ENCODE measurements at regions not wholly inside any gene's neighbourhood (a gene's known extent, or its start where the extent isn't known, plus 50 kb on each side); places are given as distances from the start of the nearest gene placed in this dataset.

DNA sequence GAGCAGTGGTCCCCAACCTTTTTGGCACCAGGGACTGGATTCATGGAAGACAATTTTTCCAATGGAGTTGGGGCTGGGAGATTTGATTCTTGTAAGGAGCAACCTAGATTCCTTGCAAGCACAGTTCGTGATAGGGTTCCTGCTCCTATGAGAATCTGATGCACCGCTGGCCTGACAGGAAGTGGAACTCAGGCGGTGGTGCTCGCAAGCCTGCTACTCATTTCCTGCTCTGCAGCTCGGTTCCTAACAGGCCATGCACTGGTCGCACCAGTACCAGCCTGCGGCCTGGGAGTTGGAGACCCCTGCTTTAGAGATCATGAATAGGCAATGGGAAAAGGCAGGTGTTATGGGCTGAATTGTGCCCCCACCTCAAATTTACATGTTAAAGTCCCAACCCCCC lies 131.2 kb downstream of the PFDN4 start (continued):
- TF ChIP-seq CHD7 (IDR thresholded peaks at IDR 0.05; ENCODE audit: insufficient replicate concordance, low read length), result no peak
- TF ChIP-seq POU5F1 (IDR thresholded peaks at IDR 0.05; ENCODE audit: low read depth, low read length), result no peak
- TF ChIP-seq CHD2 (IDR thresholded peaks at IDR 0.05; ENCODE audit: low read length), result no peak
- no peak for TF ChIP-seq EGR1 (IDR thresholded peaks at IDR 0.05; ENCODE audit: borderline replicate concordance, low read depth, low read length)

Measured in H1 (cell line).